ENCODE measurements at regions not wholly inside any gene's neighbourhood (a gene's known extent, or its start where the extent isn't known, plus 50 kb on each side); places are given as distances from the start of the nearest gene placed in this dataset.

GRCh38 chr13:89574077-89574476 is 1773.4 kb upstream of the MIR17HG start:
- Histone ChIP-seq H3K36me3 (ENCODE audit: control insufficient read depth in 1 of 2, insufficient read depth in 2 of 2, low read length in 2 of 2) (no peaks in the 10 kb centered on the region), H3K9ac (ENCODE audit: low read depth in 1 of 2, low read length in 2 of 2) (no peak overlapping the region), H3K4me1 (ENCODE audit: control insufficient read depth in 1 of 2, insufficient read depth in 2 of 2, low read length in 2 of 2) (no peaks in the 10 kb centered on the region), H3K27ac (ENCODE audit: low read depth, low read length) (no peak overlapping the region), H3K27me3 (ENCODE audit: control insufficient read depth in 1 of 2, insufficient read depth in 2 of 2, low read length in 2 of 2) (no peaks in the 10 kb centered on the region), H3K4me3 (ENCODE audit: low read depth in 1 of 2, low read length in 2 of 2) (no peak overlapping the region), H3K9me3 (ENCODE audit: control insufficient read depth in 1 of 2, low read length in 2 of 2) (peaks cover 0 to 10% of the 10 kb centered on the region in 2 donors)

GRCh38 chr13:89577301-89577700 is 1770.2 kb upstream of the MIR17HG start:
- H3K9ac ChIP-seq (ENCODE audit: low read depth in 1 of 2, low read length in 2 of 2), result no peak overlapping the region
- no peaks in the 10 kb centered on the region for H3K4me1 ChIP-seq (ENCODE audit: control insufficient read depth in 1 of 2, insufficient read depth in 2 of 2, low read length in 2 of 2)
- peaks cover 0 to 9% of the 10 kb centered on the region in 2 donors for H3K9me3 ChIP-seq (ENCODE audit: control insufficient read depth in 1 of 2, low read length in 2 of 2)
- no peak overlapping the region for H3K4me3 ChIP-seq (ENCODE audit: low read depth in 1 of 2, low read length in 2 of 2)
- H3K27ac ChIP-seq (ENCODE audit: low read depth, low read length), result no peak overlapping the region
- no peaks in the 10 kb centered on the region for H3K36me3 ChIP-seq (ENCODE audit: control insufficient read depth in 1 of 2, insufficient read depth in 2 of 2, low read length in 2 of 2)
- no peaks in the 10 kb centered on the region for H3K27me3 ChIP-seq (ENCODE audit: control insufficient read depth in 1 of 2, insufficient read depth in 2 of 2, low read length in 2 of 2)

GRCh38 chr13:89584058-89584620 is 1763.3 kb upstream of the MIR17HG start:
- Histone ChIP-seq H3K4me1 (ENCODE audit: control insufficient read depth in 1 of 2, insufficient read depth in 2 of 2, low read length in 2 of 2) (no peaks in the 10 kb centered on the region), H3K9me3 (ENCODE audit: control insufficient read depth in 1 of 2, low read length in 2 of 2) (peaks cover 2 to 9% of the 10 kb centered on the region in 2 donors), H3K9ac (ENCODE audit: low read depth in 1 of 2, low read length in 2 of 2) (no peak overlapping the region), H3K27ac (ENCODE audit: low read depth, low read length) (no peak overlapping the region), H3K27me3 (ENCODE audit: control insufficient read depth in 1 of 2, insufficient read depth in 2 of 2, low read length in 2 of 2) (no peaks in the 10 kb centered on the region), H3K4me3 (ENCODE audit: low read depth in 1 of 2, low read length in 2 of 2) (no peak overlapping the region), H3K36me3 (ENCODE audit: control insufficient read depth in 1 of 2, insufficient read depth in 2 of 2, low read length in 2 of 2) (no peaks in the 10 kb centered on the region)

GRCh38 chr13:89602655-89603054 is 1744.8 kb upstream of the MIR17HG start:
- no peaks in the 10 kb centered on the region for H3K27me3 ChIP-seq (ENCODE audit: control insufficient read depth in 1 of 2, insufficient read depth in 2 of 2, low read length in 2 of 2)
- H3K27ac ChIP-seq (ENCODE audit: low read depth, low read length), result no peak overlapping the region

GRCh38 chr13:89603187-89603586 is 1744.3 kb upstream of the MIR17HG start:
- Histone ChIP-seq H3K36me3 (ENCODE audit: control insufficient read depth in 1 of 2, insufficient read depth in 2 of 2, low read length in 2 of 2) (no peaks in the 10 kb centered on the region), H3K4me1 (ENCODE audit: control insufficient read depth in 1 of 2, insufficient read depth in 2 of 2, low read length in 2 of 2) (no peaks in the 10 kb centered on the region), H3K27ac (ENCODE audit: low read depth, low read length) (no peak overlapping the region), H3K9me3 (ENCODE audit: control insufficient read depth in 1 of 2, low read length in 2 of 2) (peaks cover 5 to 15% of the 10 kb centered on the region in 2 donors), H3K27me3 (ENCODE audit: control insufficient read depth in 1 of 2, insufficient read depth in 2 of 2, low read length in 2 of 2) (no peaks in the 10 kb centered on the region), H3K4me3 (ENCODE audit: low read depth in 1 of 2, low read length in 2 of 2) (no peak overlapping the region), H3K9ac (ENCODE audit: low read depth in 1 of 2, low read length in 2 of 2) (no peak overlapping the region)

More at GRCh38 chr13:89602655-89603054, 1744.8 kb upstream of the MIR17HG start:
- H3K4me1 ChIP-seq (ENCODE audit: control insufficient read depth in 1 of 2, insufficient read depth in 2 of 2, low read length in 2 of 2), result no peaks in the 10 kb centered on the region
- H3K36me3 ChIP-seq (ENCODE audit: control insufficient read depth in 1 of 2, insufficient read depth in 2 of 2, low read length in 2 of 2), result no peaks in the 10 kb centered on the region
- peaks cover 5 to 15% of the 10 kb centered on the region in 2 donors for H3K9me3 ChIP-seq (ENCODE audit: control insufficient read depth in 1 of 2, low read length in 2 of 2)
- H3K9ac ChIP-seq (ENCODE audit: low read depth in 1 of 2, low read length in 2 of 2), result no peak overlapping the region
- no peak overlapping the region for H3K4me3 ChIP-seq (ENCODE audit: low read depth in 1 of 2, low read length in 2 of 2)

GRCh38 chr13:89609318-89609717 is 1738.2 kb upstream of the MIR17HG start:
- Histone ChIP-seq H3K4me1 (ENCODE audit: control insufficient read depth in 1 of 2, insufficient read depth in 2 of 2, low read length in 2 of 2) (no peaks in the 10 kb centered on the region), H3K36me3 (ENCODE audit: control insufficient read depth in 1 of 2, insufficient read depth in 2 of 2, low read length in 2 of 2) (no peaks in the 10 kb centered on the region), H3K9me3 (ENCODE audit: control insufficient read depth in 1 of 2, low read length in 2 of 2) (peaks cover 5 to 20% of the 10 kb centered on the region in 2 donors), H3K27ac (ENCODE audit: low read depth, low read length) (no peak overlapping the region), H3K9ac (ENCODE audit: low read depth in 1 of 2, low read length in 2 of 2) (no peak overlapping the region), H3K4me3 (ENCODE audit: low read depth in 1 of 2, low read length in 2 of 2) (no peak overlapping the region), H3K27me3 (ENCODE audit: control insufficient read depth in 1 of 2, insufficient read depth in 2 of 2, low read length in 2 of 2) (no peaks in the 10 kb centered on the region)

- Histone ChIP-seq H3K4me1 (ENCODE audit: control insufficient read depth in 1 of 2, insufficient read depth in 2 of 2, low read length in 2 of 2) (no peaks in the 10 kb centered on the region), H3K9ac (ENCODE audit: low read depth in 1 of 2, low read length in 2 of 2) (no peak overlapping the region), H3K4me3 (ENCODE audit: low read depth in 1 of 2, low read length in 2 of 2) (no peak overlapping the region), H3K27me3 (ENCODE audit: control insufficient read depth in 1 of 2, insufficient read depth in 2 of 2, low read length in 2 of 2) (no peaks in the 10 kb centered on the region), H3K27ac (ENCODE audit: low read depth, low read length) (no peak overlapping the region), H3K36me3 (ENCODE audit: control insufficient read depth in 1 of 2, insufficient read depth in 2 of 2, low read length in 2 of 2) (no peaks in the 10 kb centered on the region), H3K9me3 (ENCODE audit: control insufficient read depth in 1 of 2, low read length in 2 of 2) (peaks cover 5 to 18% of the 10 kb centered on the region in 2 donors)
Observed at GRCh38 chr13:89610331-89610730, 1737.2 kb upstream of the MIR17HG start.

GRCh38 chr13:89610881-89611280 is 1736.6 kb upstream of the MIR17HG start:
- Histone ChIP-seq H3K36me3 (ENCODE audit: control insufficient read depth in 1 of 2, insufficient read depth in 2 of 2, low read length in 2 of 2) (no peaks in the 10 kb centered on the region), H3K9me3 (ENCODE audit: control insufficient read depth in 1 of 2, low read length in 2 of 2) (peaks cover 5 to 16% of the 10 kb centered on the region in 2 donors), H3K9ac (ENCODE audit: low read depth in 1 of 2, low read length in 2 of 2) (no peak overlapping the region), H3K4me1 (ENCODE audit: control insufficient read depth in 1 of 2, insufficient read depth in 2 of 2, low read length in 2 of 2) (no peaks in the 10 kb centered on the region), H3K4me3 (ENCODE audit: low read depth in 1 of 2, low read length in 2 of 2) (no peak overlapping the region), H3K27me3 (ENCODE audit: control insufficient read depth in 1 of 2, insufficient read depth in 2 of 2, low read length in 2 of 2) (no peaks in the 10 kb centered on the region), H3K27ac (ENCODE audit: low read depth, low read length) (no peak overlapping the region)

- no peaks in the 10 kb centered on the region for H3K27me3 ChIP-seq (ENCODE audit: control insufficient read depth in 1 of 2, insufficient read depth in 2 of 2, low read length in 2 of 2)
- H3K27ac ChIP-seq (ENCODE audit: low read depth, low read length), result no peak overlapping the region
- H3K4me3 ChIP-seq (ENCODE audit: low read depth in 1 of 2, low read length in 2 of 2), result no peak overlapping the region
- no peaks in the 10 kb centered on the region for H3K9me3 ChIP-seq (ENCODE audit: control insufficient read depth in 1 of 2, low read length in 2 of 2)
- H3K36me3 ChIP-seq (ENCODE audit: control insufficient read depth in 1 of 2, insufficient read depth in 2 of 2, low read length in 2 of 2), result no peaks in the 10 kb centered on the region
- H3K4me1 ChIP-seq (ENCODE audit: control insufficient read depth in 1 of 2, insufficient read depth in 2 of 2, low read length in 2 of 2), result no peaks in the 10 kb centered on the region
- H3K9ac ChIP-seq (ENCODE audit: low read depth in 1 of 2, low read length in 2 of 2), result no peak overlapping the region
Observed at GRCh38 chr13:89627996-89628395, 1719.5 kb upstream of the MIR17HG start.

GRCh38 chr13:89628567-89628966 is 1718.9 kb upstream of the MIR17HG start:
- H3K4me3 ChIP-seq (ENCODE audit: low read depth in 1 of 2, low read length in 2 of 2), result no peak overlapping the region
- H3K9me3 ChIP-seq (ENCODE audit: control insufficient read depth in 1 of 2, low read length in 2 of 2), result peaks cover 0 to under 1% of the 10 kb centered on the region in 2 donors
- no peak overlapping the region for H3K9ac ChIP-seq (ENCODE audit: low read depth in 1 of 2, low read length in 2 of 2)

GRCh38 chr13:89650226-89650625 is 1697.3 kb upstream of the MIR17HG start:
- Histone ChIP-seq H3K9ac (ENCODE audit: low read depth in 1 of 2, low read length in 2 of 2) (no peak overlapping the region), H3K27ac (ENCODE audit: low read depth, low read length) (no peak overlapping the region), H3K9me3 (ENCODE audit: control insufficient read depth in 1 of 2, low read length in 2 of 2) (peaks cover 4 to 15% of the 10 kb centered on the region in 2 donors), H3K27me3 (ENCODE audit: control insufficient read depth in 1 of 2, insufficient read depth in 2 of 2, low read length in 2 of 2) (no peaks in the 10 kb centered on the region), H3K36me3 (ENCODE audit: control insufficient read depth in 1 of 2, insufficient read depth in 2 of 2, low read length in 2 of 2) (no peaks in the 10 kb centered on the region), H3K4me3 (ENCODE audit: low read depth in 1 of 2, low read length in 2 of 2) (no peak overlapping the region), H3K4me1 (ENCODE audit: control insufficient read depth in 1 of 2, insufficient read depth in 2 of 2, low read length in 2 of 2) (no peaks in the 10 kb centered on the region)

More at GRCh38 chr13:89628567-89628966, 1718.9 kb upstream of the MIR17HG start:
- H3K36me3 ChIP-seq (ENCODE audit: control insufficient read depth in 1 of 2, insufficient read depth in 2 of 2, low read length in 2 of 2), result no peaks in the 10 kb centered on the region
- H3K4me1 ChIP-seq (ENCODE audit: control insufficient read depth in 1 of 2, insufficient read depth in 2 of 2, low read length in 2 of 2), result no peaks in the 10 kb centered on the region
- H3K27me3 ChIP-seq (ENCODE audit: control insufficient read depth in 1 of 2, insufficient read depth in 2 of 2, low read length in 2 of 2), result no peaks in the 10 kb centered on the region
- H3K27ac ChIP-seq (ENCODE audit: low read depth, low read length), result no peak overlapping the region
